ENCODE measurements at regions not wholly inside any gene's neighbourhood (a gene's known extent, or its start where the extent isn't known, plus 50 kb on each side); places are given as distances from the start of the nearest gene placed in this dataset.

- TF ChIP-seq EP300 (IDR thresholded peaks at IDR 0.05; ENCODE audit: borderline replicate concordance) (no peak), CREB1 (IDR thresholded peaks at IDR 0.05; ENCODE audit: low read depth) (no peak), TCF12 (IDR thresholded peaks at IDR 0.05; ENCODE audit: low read depth) (no peak), EGR1 (IDR thresholded peaks at IDR 0.05) (no peak), YY1 (IDR thresholded peaks at IDR 0.05; ENCODE audit: low read depth) (no peak), TAF1 (IDR thresholded peaks at IDR 0.05; ENCODE audit: low read depth) (no peak), MAX (IDR thresholded peaks at IDR 0.05) (no peak), FOXM1 (IDR thresholded peaks at IDR 0.05; ENCODE audit: borderline replicate concordance, low read depth) (no peak), ZBTB7A (IDR thresholded peaks at IDR 0.05; ENCODE audit: low read depth) (no peak), TEAD4 (IDR thresholded peaks at IDR 0.05) (no peak), RAD21 (IDR thresholded peaks at IDR 0.05; ENCODE audit: low read depth) (no peak), NFIC (IDR thresholded peaks at IDR 0.05) (no peak), CEBPB (IDR thresholded peaks at IDR 0.05) (no peak)
- TF ChIP-seq, protein P1, sequence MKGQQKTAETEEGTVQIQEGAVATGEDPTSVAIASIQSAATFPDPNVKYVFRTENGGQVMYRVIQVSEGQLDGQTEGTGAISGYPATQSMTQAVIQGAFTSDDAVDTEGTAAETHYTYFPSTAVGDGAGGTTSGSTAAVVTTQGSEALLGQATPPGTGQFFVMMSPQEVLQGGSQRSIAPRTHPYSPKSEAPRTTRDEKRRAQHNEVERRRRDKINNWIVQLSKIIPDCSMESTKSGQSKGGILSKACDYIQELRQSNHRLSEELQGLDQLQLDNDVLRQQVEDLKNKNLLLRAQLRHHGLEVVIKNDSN (IDR thresholded peaks at IDR 0.05) = no peak
- TF ChIP-seq, protein P2, sequence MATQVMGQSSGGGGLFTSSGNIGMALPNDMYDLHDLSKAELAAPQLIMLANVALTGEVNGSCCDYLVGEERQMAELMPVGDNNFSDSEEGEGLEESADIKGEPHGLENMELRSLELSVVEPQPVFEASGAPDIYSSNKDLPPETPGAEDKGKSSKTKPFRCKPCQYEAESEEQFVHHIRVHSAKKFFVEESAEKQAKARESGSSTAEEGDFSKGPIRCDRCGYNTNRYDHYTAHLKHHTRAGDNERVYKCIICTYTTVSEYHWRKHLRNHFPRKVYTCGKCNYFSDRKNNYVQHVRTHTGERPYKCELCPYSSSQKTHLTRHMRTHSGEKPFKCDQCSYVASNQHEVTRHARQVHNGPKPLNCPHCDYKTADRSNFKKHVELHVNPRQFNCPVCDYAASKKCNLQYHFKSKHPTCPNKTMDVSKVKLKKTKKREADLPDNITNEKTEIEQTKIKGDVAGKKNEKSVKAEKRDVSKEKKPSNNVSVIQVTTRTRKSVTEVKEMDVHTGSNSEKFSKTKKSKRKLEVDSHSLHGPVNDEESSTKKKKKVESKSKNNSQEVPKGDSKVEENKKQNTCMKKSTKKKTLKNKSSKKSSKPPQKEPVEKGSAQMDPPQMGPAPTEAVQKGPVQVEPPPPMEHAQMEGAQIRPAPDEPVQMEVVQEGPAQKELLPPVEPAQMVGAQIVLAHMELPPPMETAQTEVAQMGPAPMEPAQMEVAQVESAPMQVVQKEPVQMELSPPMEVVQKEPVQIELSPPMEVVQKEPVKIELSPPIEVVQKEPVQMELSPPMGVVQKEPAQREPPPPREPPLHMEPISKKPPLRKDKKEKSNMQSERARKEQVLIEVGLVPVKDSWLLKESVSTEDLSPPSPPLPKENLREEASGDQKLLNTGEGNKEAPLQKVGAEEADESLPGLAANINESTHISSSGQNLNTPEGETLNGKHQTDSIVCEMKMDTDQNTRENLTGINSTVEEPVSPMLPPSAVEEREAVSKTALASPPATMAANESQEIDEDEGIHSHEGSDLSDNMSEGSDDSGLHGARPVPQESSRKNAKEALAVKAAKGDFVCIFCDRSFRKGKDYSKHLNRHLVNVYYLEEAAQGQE (IDR thresholded peaks at IDR 0.05; ENCODE audit: low read depth) = no peak
Observed at GRCh38 chr6:10307028-10307427, 107.8 kb downstream of the TFAP2A start.

- no peak for TF ChIP-seq MAX (IDR thresholded peaks at IDR 0.05)
- TF ChIP-seq, protein P2 (IDR thresholded peaks at IDR 0.05; ENCODE audit: low read depth) = no peak
- no peak for TF ChIP-seq NFIC (IDR thresholded peaks at IDR 0.05)
Observed at GRCh38 chr6:10305790-10306415, 109.0 kb downstream of the TFAP2A start.

DNA sequence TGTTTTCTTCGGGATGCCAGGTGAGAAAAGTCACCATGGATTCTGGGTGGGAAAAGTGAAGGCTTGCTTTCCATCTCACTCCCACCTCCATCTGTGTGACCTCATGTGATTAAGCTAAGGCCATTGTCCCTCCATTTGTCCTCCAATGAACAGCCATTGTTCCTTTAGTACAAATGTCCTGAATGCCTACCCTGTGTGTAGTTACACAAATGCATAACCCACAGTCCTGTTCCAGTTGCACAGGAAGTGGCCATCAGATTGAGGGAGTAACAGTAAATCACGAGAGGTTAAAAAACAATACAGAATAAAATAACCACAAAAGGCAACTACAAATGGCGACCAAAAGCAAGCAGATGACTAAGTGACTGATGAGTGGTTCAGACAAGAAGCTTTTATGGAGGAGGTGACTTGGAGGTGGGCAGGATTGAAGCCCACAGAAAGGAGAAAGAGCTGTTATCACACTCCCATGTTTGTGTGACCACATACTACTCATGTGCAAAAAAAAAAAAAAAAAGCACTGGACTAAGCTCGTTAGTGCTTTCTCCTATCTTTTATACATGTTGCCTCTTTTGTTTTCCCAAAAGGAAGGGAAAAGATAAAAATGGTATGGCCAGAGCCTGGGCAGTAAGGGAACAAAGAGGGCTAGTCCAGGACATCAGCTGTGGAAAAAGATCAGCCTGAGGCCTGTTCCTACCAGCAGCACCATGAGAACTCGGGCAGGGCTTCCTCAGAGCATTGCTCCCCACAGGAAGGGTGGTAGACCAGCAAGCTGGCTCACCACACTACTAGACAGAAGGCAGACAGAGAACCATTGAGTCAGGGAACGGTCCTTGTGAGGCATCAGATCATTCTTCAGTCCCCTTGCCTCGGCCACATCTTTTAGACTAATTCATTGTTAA, 111.0 kb downstream of the TFAP2A start:
- no peak for TF ChIP-seq YY1 (IDR thresholded peaks at IDR 0.05; ENCODE audit: low read depth)
- TF ChIP-seq MAX (IDR thresholded peaks at IDR 0.05) = no peak
- TF ChIP-seq NFIC (IDR thresholded peaks at IDR 0.05) = no peak
- TF ChIP-seq FOXM1 (IDR thresholded peaks at IDR 0.05; ENCODE audit: borderline replicate concordance, low read depth) = no peak
- TF ChIP-seq CREB1 (IDR thresholded peaks at IDR 0.05; ENCODE audit: low read depth) = no peak
- TF ChIP-seq TEAD4 (IDR thresholded peaks at IDR 0.05) = no peak
- no peak for TF ChIP-seq RAD21 (IDR thresholded peaks at IDR 0.05; ENCODE audit: low read depth)
- TF ChIP-seq CEBPB (IDR thresholded peaks at IDR 0.05) = no peak
- TF ChIP-seq, protein P2 (IDR thresholded peaks at IDR 0.05; ENCODE audit: low read depth) = no peak
- TF ChIP-seq TCF12 (IDR thresholded peaks at IDR 0.05; ENCODE audit: low read depth) = no peak
- TF ChIP-seq, protein P1 (IDR thresholded peaks at IDR 0.05) = no peak
- TF ChIP-seq TAF1 (IDR thresholded peaks at IDR 0.05; ENCODE audit: low read depth) = no peak
- TF ChIP-seq ZBTB7A (IDR thresholded peaks at IDR 0.05; ENCODE audit: low read depth) = no peak
- no peak for TF ChIP-seq EP300 (IDR thresholded peaks at IDR 0.05; ENCODE audit: borderline replicate concordance)
- no peak for TF ChIP-seq EGR1 (IDR thresholded peaks at IDR 0.05)

Data from Ishikawa (cell line).